NAMALWA (cell line): ENCODE measurements at regions not wholly inside any gene's neighbourhood (a gene's known extent, or its start where the extent isn't known, plus 50 kb on each side); places are given as distances from the start of the nearest gene placed in this dataset.
"Not testable (repeated sequence)": the region's sequence is repeated elsewhere in the genome, so short reads cannot be mapped to it uniquely, and the experiment has no call there.

Experiments
- DNase-seq: peaks from one replicate; pipeline ENCODE4 v3.0.0-alpha.2; 2015; ENCODE audit warnings: low spot score

GRCh38 chr2:185384822-185385560 lies 353.6 kb upstream of the FSIP2 start:
- DNase-seq = no peak

DNA sequence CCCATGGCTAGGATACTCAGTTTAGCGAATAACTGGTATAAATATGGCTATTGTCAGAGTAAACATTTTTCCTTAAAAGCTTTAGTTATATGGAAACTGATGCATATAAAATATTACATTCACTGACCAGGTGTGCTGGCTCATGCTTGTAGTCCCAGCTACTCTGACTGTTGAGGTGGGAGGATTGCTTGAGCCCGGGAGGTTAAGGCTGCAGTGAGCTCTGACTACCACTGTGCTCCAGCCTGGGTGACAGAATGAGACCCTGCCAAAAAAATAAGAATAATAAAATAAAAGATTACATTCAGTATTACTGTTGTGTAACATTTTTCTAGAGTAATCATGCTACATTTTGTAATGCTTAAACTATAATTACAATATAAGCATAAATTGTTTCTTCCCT lies 350.4 kb upstream of the FSIP2 start:
- DNase-seq = no peak

DNA sequence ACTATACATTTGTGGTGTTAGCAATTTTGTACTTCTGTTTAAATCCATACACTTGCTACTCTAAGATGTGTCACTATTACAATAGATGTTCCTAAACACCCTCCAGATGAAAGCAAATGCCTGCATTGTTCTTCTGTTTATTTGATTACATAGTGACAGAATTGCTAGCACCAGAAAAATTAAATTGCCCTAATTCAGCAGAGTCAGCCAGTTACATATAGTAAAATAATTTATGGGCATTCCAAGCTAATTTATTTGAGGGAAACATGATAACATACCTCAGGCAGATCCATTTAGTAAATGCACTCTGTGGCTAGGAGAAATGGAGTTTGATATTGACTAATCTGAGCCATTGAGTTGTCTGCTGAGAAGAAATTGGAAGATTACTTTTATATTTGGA lies 347.1 kb upstream of the FSIP2 start:
- DNase-seq = no peak

GRCh38 chr2:185393091-185393490 lies 345.5 kb upstream of the FSIP2 start:
- no peak for DNase-seq

GRCh38 chr2:185402474-185402873 lies 336.1 kb upstream of the FSIP2 start:
- no peak for DNase-seq

DNA sequence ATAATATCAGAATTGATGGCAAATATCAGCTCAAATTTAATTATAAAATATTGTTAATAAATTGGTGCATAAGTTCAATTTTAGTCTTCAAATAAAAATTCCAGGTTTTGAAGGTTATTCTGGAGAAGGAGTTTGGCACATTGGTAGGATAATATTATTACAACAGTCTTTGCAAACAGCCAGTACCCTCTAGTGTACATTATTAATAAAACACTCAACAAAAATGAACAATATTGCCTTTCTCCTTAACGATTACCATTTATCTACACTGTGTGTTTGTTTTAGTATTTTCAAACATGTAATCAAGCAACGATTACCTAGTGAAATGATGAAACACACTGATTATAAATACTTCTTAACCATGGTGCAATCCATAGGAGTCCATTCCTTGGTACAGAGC lies 334.0 kb upstream of the FSIP2 start:
- no peak for DNase-seq

DNA sequence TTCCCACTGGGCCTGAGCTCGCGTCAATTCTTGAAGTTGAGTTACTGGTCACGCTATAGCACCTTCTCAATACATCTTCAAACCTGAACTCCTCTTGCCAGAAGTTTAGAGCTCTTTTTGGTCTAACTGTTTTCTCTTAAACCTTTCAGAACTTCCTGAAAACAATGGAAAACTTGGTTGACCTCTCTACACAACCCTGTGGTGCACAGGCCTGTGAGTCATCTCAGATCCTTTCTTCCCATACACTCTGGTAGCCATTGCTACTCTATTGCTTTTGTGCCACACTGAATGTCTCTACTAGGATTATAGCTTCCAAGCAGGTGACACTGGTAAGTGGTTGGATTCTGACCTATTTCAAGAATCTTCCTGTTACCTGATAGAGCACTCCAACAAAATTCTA lies 321.5 kb upstream of the FSIP2 start:
- DNase-seq = no peak

GRCh38 chr2:185417688-185418087 lies 320.9 kb upstream of the FSIP2 start:
- no peak for DNase-seq

GRCh38 chr2:185424958-185425629 lies 313.5 kb upstream of the FSIP2 start:
- not testable (repeated sequence) for DNase-seq

DNA sequence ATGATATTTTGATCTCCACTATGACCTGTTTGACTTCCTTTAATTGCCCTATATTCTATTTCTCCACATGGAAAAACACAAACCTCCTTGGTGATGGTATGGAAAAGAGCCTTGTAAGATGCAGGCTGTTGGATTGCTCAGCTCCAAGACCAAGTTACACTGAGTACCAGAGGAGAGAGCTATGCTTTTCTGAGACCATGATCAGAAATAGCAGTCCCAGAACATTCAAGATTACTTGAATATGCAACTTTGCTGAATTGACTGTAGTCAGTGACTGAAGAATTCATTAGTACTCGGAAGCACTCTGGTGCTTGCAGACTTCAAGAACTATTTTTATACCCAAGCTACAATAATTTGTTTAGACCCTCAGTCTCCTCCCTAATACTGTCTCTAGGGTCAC lies 310.6 kb upstream of the FSIP2 start:
- no peak for DNase-seq

GRCh38 chr2:185433824-185434223 lies 304.8 kb upstream of the FSIP2 start:
- DNase-seq = no peak

DNA sequence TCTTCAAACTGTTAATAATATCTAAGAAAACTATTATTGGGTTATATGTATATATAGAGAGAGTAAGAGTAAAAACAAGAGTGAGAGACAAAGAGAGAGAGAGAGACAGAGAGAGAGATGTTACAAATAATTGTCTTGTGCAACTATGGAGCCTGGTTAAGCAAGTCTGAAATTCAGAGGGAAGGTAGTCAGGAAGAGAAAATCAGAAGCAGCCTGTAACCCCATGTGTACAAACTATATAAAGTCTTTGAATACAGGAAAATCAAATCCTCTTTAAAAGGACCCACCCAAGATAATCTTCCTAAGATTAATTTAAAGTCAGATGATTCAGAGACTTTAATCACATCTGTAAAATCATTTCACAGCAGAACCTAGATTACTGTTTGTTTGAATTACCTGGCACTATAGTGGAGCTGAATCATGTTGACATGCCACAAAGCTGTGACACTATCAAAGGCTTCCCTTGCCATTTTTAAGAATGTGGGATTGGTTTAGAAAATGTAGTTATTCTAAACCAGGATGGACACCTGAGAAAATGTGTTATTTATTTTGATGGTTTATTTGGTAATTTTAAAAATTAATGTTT lies 301.7 kb upstream of the FSIP2 start:
- DNase-seq = no peak

- DNase-seq = peak; percentile 4
Measured at GRCh38 chr2:185441486-185442005, 297.1 kb upstream of the FSIP2 start.

DNA sequence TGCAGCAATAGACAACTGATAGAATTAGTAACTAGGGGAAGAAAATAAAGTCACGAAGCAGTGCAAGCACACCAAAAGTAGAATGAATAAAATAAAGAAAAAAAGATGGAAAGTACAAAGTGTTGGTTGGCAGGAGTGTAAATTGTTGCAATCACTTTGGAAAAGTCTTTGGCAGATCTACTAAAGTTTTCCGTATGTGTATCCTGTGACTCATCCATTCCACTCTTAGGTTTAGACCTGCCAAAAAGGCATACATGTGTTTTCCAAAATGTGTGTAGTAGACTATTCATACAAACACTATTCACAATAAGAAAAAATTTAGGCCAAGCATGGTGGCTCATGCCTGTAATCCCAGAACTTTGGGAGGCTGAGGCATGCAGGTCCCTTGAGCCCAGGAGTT lies 282.1 kb upstream of the FSIP2 start:
- no peak for DNase-seq

DNA sequence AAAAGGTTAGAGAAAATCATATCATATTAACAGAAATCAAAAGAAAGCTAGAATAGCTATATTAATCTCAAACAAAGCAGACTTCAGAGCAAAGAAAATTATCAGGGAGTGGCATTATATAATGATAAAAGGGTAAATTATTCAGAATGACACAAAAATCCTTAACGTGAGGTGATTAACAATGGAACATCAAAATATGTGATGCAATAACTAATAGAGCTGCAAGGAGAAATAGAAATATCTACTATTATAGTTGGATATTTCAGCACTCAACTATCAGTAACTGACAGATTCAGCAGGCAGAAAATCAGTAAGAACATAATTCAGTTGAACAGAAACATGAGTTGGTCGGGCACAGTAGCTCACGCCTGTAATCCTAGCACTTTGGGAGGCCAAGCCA lies 275.1 kb upstream of the FSIP2 start:
- DNase-seq = no peak

DNA sequence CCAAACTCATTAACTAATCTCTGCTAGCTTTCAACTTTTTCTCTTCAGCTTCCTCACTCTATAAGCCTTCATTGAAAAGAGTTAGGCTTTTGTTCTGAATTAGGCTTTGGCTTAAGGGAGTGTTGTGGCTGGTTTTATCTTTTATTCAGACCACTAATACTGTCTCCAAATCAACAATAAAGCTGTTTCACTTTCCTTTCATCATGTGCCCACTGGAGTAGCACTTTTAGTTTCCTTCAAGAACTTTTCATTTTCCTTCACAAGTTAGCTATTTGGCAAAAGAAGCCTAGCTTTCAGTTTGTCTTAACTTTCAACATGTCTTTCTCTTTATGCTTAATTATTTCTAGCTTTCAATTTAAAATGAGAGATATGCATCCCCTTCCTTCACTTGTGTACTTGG lies 271.7 kb upstream of the FSIP2 start:
- no peak for DNase-seq

DNA sequence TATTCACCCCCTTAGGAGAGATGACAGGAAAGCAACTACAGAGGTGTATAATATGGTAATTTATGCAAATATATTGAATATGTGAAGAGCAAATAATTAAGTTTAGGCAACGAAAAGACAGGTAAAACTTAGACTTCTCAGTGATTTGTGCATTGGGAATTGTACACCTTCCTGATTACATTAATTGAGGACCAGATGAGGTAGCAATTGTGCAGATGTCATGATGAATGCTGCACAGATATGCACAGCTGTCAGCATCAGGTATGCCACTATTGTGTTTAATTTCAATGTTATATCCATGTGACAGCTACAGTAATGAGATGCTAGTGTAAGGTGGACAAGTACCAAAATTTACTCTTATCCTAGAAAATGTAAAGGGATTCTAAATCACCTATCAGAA lies 267.2 kb upstream of the FSIP2 start:
- no peak for DNase-seq

DNA sequence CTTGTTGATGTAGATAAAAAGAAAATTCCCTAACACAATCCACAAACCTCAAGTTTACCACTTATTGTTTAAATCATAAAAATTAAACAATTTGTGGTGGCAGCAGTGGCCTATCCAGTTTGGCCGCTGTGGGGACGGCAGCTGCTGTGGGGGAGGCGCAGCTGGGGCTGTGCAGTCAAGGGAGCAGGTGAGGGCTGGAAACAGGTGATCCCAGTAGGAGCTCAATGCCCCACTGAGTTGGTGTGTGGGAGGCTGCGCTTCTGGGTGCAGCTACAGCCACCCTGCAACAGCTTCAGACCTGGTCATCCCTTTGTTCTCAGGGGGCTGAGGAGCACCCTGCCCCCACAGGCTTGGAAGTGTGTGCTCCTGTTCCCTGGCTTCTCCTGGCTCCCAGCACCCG lies 266.0 kb upstream of the FSIP2 start:
- DNase-seq = no peak

DNA sequence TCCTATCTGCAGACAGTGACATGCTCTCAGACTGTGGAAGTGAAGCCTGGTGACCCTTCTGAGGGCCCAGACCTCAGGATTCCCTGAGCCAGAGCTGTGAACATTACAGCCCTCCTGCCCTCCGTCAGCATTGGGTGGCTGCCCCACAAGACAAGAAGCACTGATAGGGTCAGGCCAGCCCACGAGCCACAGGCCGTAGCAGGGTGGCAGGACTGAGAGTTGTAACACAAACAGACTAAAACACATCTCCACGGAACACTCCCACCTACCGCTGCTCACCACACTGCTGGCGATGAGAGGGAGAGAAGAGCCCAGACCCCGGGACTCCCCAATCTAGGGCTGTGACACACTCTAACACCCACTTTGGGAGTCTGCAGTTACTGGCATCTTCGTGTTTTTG lies 264.8 kb upstream of the FSIP2 start:
- DNase-seq = no peak

DNA sequence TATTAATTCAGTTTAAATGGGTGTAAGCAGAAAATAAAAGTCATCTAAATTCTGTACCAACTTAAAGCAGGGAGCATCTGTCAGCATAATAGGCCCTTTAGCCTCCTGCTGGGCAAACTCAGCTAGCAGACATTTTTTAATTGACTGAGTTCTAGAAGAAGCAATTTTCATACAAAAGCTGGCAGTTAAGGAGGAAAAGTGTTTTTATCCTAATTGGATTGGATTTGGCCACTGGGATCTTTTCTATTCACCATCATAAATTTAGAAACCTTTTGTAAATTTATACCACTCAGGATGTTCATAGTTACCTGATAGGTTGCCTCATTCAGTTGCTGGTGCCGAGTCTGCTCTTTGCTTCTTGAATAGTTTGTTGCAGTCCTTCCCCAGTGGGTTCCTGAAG lies 262.7 kb upstream of the FSIP2 start:
- no peak for DNase-seq

DNA sequence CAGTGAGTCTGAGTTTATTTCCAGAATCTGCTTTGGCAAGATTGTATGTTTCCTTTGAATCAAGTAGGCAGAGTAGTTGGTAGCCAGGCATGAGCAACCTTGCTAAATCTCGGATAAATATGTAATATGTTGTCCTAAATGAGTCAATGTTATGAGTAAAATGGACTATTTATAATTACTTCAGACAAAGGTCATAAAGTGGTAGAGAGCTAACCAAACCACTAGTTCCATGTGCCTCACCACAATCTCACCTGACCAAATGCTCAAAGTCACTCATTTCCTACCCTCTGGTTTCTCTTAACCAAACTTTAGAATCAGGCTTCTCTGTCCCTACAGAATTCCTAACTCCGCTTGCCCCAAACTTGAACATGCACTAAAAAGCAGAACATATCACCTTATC lies 261.2 kb upstream of the FSIP2 start:
- no peak for DNase-seq

GRCh38 chr2:185484602-185485001 lies 254.0 kb upstream of the FSIP2 start:
- DNase-seq = no peak

GRCh38 chr2:185502351-185502750 lies 236.3 kb upstream of the FSIP2 start:
- DNase-seq = no peak
